Naive B cell (primary cell): ENCODE measurements at regions not wholly inside any gene's neighbourhood (a gene's known extent, or its start where the extent isn't known, plus 50 kb on each side); places are given as distances from the start of the nearest gene placed in this dataset.
A peak's percentile ranks its signal among the peaks of the same experiment; 100 is the strongest.

Experiments
- ATAC-seq, 2 donors: fragments of 150-1000 bp; cut with Tn5 transposase; 2 replicates each; pipeline ENCODE4 v1.10.0; 2021; ENCODE audit warnings: low read depth in 2 of 2, mild to moderate bottlenecking in 2 of 2, moderate library complexity in 2 of 2
- DNase-seq: peaks from one replicate; pipeline ENCODE4 v3.0.0; 2022
- H3K27ac Mint-ChIP-seq, 6 donors: one replicate each; pipeline ENCODE4 v1.8.0; 2020 to 2022; ENCODE audit warnings: mild to moderate bottlenecking in 6 of 6, mixed read lengths in 6 of 6, moderate library complexity in 5 of 6, inconsistent platforms in 2 of 6
- H3K27me3 Mint-ChIP-seq, 3 donors: one replicate each; pipeline ENCODE4 v1.8.0; 2021 to 2022; ENCODE audit warnings: mixed read lengths in 3 of 3, mild to moderate bottlenecking in 1 of 3
- H3K36me3 Mint-ChIP-seq, 2 donors: one replicate each; pipeline ENCODE4 v1.8.0; 2020 to 2022; ENCODE audit warnings: mixed read lengths in 2 of 2, inconsistent platforms in 1 of 2, mild to moderate bottlenecking in 1 of 2
- H3K4me1 Mint-ChIP-seq, 3 donors: one replicate each; pipeline ENCODE4 v1.8.0; 2020 to 2022; ENCODE audit warnings: mixed read lengths in 3 of 3, inconsistent platforms in 1 of 3, mild to moderate bottlenecking in 1 of 3, moderate library complexity in 1 of 3
- H3K4me3 Mint-ChIP-seq, 8 donors: one replicate each; pipeline ENCODE4 v1.8.0; 2020 to 2022; ENCODE audit warnings: mild to moderate bottlenecking in 8 of 8, mixed read lengths in 8 of 8, moderate library complexity in 8 of 8, inconsistent platforms in 2 of 8
- H3K9me3 Mint-ChIP-seq, 7 donors: one replicate each; pipeline ENCODE4 v1.8.0; 2020 to 2022; ENCODE audit warnings: mixed read lengths in 7 of 7, mild to moderate bottlenecking in 5 of 7, inconsistent platforms in 2 of 7, moderate library complexity in 1 of 7

DNA sequence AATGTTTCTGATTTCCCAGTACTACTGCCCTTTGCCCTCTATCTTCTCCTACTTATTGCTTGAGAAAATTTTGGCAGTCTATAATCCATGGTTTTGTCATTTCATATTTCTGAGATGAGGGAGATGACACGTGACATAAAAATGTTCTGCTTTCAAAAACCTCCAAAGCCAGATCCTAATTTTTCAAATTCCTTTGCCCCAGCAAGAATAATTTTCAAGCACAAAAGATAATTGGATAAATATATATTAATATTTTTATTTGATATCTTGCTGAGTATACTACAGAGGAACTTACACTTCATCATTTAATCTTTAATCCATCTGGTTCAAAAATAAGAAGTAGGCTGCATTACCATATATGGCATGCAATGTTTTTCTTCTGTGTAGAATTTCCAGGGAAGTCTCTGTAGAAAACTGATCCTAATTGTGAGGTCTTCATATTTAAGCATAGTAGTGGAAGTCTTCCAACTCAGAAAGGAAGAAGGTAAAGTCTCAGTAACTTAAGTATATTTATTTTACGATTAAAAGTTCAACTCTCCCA lies 1738.8 kb downstream of the EFNA5 start:
- no peaks in the 10 kb centered on the region for H3K36me3 Mint-ChIP-seq
- H3K4me3 Mint-ChIP-seq = no peak overlapping the region
- no peak overlapping the region for H3K27ac Mint-ChIP-seq

DNA sequence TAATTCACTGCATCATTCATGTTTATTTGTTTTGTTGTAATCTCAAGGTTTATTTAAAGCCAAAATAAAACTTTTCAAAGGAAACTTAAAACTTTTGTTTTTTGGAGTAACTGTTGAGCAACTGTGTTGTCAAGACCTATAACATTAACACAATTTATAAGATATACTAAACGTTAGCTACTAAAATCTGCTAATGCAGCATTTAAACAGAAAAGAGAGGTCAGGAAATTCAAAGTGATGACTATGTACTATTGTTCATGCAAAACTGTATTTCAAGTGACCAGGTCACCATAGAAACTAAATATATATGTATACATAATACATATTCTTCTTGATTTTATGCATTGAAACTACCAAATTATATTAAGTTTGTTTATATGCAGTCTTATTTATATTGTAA lies 1740.9 kb downstream of the EFNA5 start:
- H3K4me1 Mint-ChIP-seq = no peaks in the 10 kb centered on the region
- no peaks in the 10 kb centered on the region for H3K27me3 Mint-ChIP-seq

More for the DNA sequence above, 1738.8 kb downstream of the EFNA5 start:
- H3K27me3 Mint-ChIP-seq = no peaks in the 10 kb centered on the region
- H3K4me1 Mint-ChIP-seq = no peaks in the 10 kb centered on the region
- ATAC-seq (no peak), DNase-seq (no peak)
- H3K9me3 Mint-ChIP-seq = peaks cover 0 to 5% (median 3%) of the 10 kb centered on the region in 7 donors

DNA sequence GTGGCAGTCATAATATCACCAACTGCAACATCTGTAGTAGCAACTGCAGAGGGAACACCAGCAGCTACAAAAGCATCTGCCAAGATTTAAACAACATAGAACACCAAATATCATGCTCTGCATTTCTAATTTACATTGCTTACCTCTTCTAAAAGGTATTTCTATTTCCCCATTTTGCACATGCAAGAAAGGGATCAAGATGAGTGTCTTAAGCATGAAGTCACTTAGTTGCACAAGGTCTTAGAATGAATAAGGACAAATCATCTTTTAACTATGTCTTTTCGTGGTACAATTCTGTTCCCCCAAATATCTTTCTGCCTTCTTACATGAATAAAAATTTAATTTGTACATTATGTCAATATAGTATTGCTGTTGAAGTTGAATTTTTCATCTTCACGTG lies 1746.4 kb downstream of the EFNA5 start:
- no peaks in the 10 kb centered on the region for H3K4me1 Mint-ChIP-seq
- H3K27ac Mint-ChIP-seq = no peak overlapping the region
- H3K36me3 Mint-ChIP-seq = no peaks in the 10 kb centered on the region
- no peak for DNase-seq
- no peak overlapping the region for H3K4me3 Mint-ChIP-seq
- H3K9me3 Mint-ChIP-seq = peaks cover 0 to 5% (median 0%) of the 10 kb centered on the region in 7 donors
- ATAC-seq = no peak
- no peaks in the 10 kb centered on the region for H3K27me3 Mint-ChIP-seq

More for the DNA sequence above, 1740.9 kb downstream of the EFNA5 start:
- Mint-ChIP-seq H3K4me3 (no peak overlapping the region), H3K27ac (no peak overlapping the region), H3K9me3 (peaks cover 0 to 5% (median 0%) of the 10 kb centered on the region in 7 donors), H3K36me3 (no peaks in the 10 kb centered on the region)
- ATAC-seq (no peak), DNase-seq (no peak)

DNA sequence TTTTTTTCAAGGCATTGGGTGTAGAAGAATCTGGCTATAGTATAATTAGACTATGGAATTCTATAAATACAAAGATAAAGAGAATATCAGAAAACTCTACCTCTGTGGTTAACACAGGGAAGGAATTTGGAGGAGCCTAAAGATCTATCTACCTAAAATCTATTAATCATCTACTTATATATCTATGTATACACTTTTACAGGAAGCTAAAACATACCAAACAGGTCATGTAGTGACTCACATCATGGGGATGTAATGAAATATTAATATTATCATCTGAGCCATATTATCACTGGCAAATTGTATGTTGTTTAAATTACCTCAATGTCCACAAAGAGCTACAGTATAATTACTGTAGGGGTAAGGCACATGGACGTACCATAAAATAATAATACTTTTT lies 1748.2 kb downstream of the EFNA5 start:
- H3K36me3 Mint-ChIP-seq = no peaks in the 10 kb centered on the region
- no peaks in the 10 kb centered on the region for H3K4me1 Mint-ChIP-seq
- DNase-seq (no peak), ATAC-seq (no peak)
- H3K27ac Mint-ChIP-seq = no peak overlapping the region
- H3K9me3 Mint-ChIP-seq = peaks cover 0 to 10% (median 3%) of the 10 kb centered on the region in 7 donors
- H3K27me3 Mint-ChIP-seq = no peaks in the 10 kb centered on the region
- H3K4me3 Mint-ChIP-seq = no peak overlapping the region

DNA sequence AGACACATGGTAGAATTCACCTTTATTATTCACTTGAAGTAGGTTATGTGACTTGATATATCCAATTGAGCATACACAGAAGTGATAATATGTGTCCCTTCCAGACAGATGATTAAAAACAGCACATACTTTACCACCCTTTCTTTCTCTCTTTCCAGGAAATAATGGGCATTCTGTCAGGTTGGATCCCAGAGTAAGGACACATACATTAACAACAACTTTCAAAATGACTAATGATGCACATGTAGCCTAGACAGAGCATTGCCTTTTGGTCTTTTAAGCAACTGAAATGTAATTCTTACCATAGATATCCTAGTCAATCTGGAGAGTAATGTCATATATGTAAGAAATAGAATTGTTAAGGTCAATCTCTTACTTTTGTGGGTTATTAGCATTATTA lies 1748.7 kb downstream of the EFNA5 start:
- H3K36me3 Mint-ChIP-seq = no peaks in the 10 kb centered on the region
- DNase-seq = no peak
- no peak overlapping the region for H3K27ac Mint-ChIP-seq
- no peaks in the 10 kb centered on the region for H3K27me3 Mint-ChIP-seq
- H3K4me1 Mint-ChIP-seq = no peaks in the 10 kb centered on the region
- peaks cover 0 to 10% (median 3%) of the 10 kb centered on the region in 7 donors for H3K9me3 Mint-ChIP-seq
- ATAC-seq = no peak
- H3K4me3 Mint-ChIP-seq = no peak overlapping the region

DNA sequence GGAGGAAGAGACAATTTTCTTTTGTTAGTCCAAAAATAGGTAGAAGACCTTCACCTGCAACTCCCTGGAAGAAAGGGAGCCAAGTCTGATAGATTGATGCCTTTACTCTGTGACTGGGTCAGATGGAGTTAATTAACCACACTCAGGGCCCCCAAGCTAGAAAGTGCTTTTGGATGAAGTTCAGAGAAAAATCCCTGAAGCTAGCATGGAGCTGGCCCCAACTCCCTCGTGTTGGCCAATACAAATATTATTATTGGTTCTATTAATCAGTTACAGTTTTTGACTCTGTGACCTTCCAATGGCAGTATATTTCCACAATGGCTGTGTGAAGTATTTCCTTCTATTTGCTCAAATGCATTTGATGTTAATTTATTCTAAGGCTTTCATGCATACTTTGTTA lies 1753.5 kb downstream of the EFNA5 start:
- Mint-ChIP-seq H3K27ac (no peak overlapping the region), H3K27me3 (no peaks in the 10 kb centered on the region), H3K4me3 (no peak overlapping the region), H3K36me3 (no peaks in the 10 kb centered on the region), H3K9me3 (peaks cover 0 to 10% (median 3%) of the 10 kb centered on the region in 7 donors), H3K4me1 (no peaks in the 10 kb centered on the region)
- no peak for ATAC-seq
- no peak for DNase-seq

DNA sequence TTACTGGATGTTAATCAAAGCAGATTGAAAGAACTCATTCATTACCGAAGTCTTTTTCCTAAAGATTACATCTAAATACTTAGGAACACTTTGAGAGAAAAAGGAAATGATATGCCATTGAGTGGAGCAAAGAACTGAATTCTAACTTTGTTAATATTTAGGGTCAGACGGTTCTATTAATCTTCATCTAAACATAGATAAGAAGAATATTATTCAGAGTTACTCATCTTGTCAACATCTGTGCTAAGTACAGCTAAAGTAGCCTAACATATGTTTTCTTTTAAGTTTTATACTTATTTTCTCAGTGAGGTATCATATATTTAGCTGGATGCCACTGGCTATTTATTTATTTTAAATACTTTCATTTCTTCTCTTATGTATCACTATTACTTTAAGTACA lies 1763.7 kb downstream of the EFNA5 start:
- peaks cover 0 to 6% (median 0%) of the 10 kb centered on the region in 7 donors for H3K9me3 Mint-ChIP-seq
- H3K27ac Mint-ChIP-seq = no peak overlapping the region
- DNase-seq (no peak), ATAC-seq (no peak)
- no peaks in the 10 kb centered on the region for H3K4me1 Mint-ChIP-seq
- H3K36me3 Mint-ChIP-seq = no peaks in the 10 kb centered on the region
- no peaks in the 10 kb centered on the region for H3K27me3 Mint-ChIP-seq
- no peak overlapping the region for H3K4me3 Mint-ChIP-seq

DNA sequence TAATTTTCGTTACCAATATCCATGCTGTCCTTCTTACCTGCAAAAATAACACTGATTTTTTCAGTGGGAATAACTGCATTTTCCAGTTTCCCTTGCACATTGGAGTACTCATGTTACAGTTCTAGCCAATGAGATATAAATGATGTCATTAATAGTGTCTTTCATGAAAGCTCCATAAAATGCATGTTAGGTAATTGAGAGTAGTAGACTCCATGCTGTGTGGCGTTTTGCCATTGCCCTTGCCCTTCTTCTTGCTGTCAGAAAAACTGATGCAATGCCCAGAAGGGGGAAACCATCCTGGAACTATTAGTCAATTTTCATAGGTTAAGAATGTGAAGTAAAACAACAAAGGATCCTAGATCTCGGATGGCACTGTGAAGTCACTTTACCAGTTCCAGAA lies 1765.3 kb downstream of the EFNA5 start:
- Mint-ChIP-seq H3K4me1 (no peaks in the 10 kb centered on the region), H3K27ac (no peak overlapping the region), H3K4me3 (no peak overlapping the region), H3K36me3 (no peaks in the 10 kb centered on the region), H3K9me3 (peaks cover 0 to 6% (median 1%) of the 10 kb centered on the region in 7 donors), H3K27me3 (no peaks in the 10 kb centered on the region)
- ATAC-seq = no peak
- no peak for DNase-seq

DNA sequence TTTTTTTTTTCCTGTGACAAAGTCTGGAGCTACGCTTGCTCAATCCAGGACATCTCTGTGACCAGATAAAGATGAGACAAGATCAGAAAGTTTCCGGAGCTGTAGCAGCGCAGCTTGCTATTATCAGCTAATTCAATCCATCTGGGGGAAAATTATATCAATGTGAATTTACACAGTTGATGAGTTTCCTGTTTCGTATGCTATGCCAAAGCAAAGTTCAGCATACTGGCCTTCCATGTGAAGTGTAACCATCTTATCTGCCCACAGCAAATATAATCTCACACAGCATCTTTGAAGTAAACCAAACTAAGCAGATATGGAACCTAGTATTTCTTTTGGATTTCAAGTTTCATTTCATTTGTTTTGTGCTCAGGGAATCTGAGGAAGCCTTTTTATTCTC lies 1767.7 kb downstream of the EFNA5 start:
- Mint-ChIP-seq H3K27me3 (no peaks in the 10 kb centered on the region), H3K4me3 (no peak overlapping the region), H3K4me1 (no peaks in the 10 kb centered on the region), H3K9me3 (peaks cover 0 to 7% (median 2%) of the 10 kb centered on the region in 7 donors), H3K27ac (no peak overlapping the region), H3K36me3 (no peaks in the 10 kb centered on the region)
- no peak for DNase-seq
- no peak for ATAC-seq

DNA sequence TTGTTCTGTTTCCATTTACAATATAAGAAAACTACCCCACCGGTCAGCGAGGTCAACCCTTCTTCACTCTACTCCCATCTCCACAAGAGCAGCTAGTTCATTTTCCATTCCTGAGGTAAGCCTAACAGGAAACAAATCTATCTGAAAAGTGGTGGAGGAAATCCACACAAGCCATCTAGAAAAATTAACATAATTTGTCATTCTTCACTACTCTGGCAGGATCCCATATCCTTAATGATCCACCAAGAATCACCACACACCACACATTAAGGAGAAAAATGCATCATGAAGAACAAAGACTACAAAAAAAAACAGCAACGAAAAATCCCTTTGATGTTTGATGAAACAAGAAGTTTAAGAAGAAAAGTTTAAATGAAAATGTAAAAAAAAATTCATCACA lies 1771.0 kb downstream of the EFNA5 start:
- no peak for ATAC-seq
- Mint-ChIP-seq H3K4me1 (no peaks in the 10 kb centered on the region), H3K4me3 (no peak overlapping the region), H3K36me3 (no peaks in the 10 kb centered on the region), H3K9me3 (peaks cover 0 to 7% (median 1%) of the 10 kb centered on the region in 7 donors), H3K27ac (peak overlapping the region in 1 of 6 donors; percentile 15), H3K27me3 (no peaks in the 10 kb centered on the region)
- no peak for DNase-seq

DNA sequence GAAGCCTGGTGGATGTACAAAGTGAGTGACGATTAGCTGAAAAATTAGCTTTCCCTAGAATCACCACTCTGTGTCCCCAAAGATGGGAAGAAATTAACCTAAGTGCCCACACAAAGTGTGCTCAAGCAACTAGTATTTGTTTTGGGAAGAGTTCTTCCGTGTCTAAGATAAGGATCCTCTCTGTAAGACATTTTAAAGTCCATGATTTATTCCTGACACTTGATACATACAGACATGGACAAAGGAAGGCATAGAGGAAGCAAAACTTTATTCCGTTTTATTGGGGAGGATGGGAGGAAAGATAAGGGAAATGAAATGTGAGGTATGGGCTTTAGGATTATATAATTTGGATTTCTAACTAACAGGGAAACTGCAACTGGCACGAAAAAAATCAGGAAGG lies 1772.6 kb downstream of the EFNA5 start:
- Mint-ChIP-seq H3K27me3 (no peaks in the 10 kb centered on the region), H3K9me3 (peaks cover 0 to 7% (median 1%) of the 10 kb centered on the region in 7 donors), H3K4me3 (no peak overlapping the region), H3K4me1 (no peaks in the 10 kb centered on the region), H3K36me3 (no peaks in the 10 kb centered on the region), H3K27ac (no peak overlapping the region)
- DNase-seq (no peak), ATAC-seq (no peak)

DNA sequence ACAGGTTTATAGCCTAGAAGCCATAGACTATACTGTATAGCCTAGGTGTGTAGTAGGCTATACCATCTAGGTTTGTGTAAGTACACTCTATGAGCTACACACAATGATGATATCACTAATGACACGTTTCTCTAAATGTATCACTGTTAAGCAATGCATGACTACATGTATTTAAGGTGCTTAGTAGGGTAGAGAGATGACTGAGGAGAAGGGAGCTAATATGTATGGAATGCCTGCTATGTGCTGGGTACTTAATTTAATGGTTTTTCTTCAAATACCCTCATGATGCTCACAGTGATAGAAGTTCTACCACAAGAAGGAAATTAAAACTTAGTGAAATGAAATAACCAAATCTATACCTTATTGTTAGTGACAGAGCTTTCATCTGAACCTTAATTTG lies 1785.5 kb downstream of the EFNA5 start:
- Mint-ChIP-seq H3K9me3 (peaks cover 0 to 5% (median 3%) of the 10 kb centered on the region in 7 donors), H3K27me3 (no peaks in the 10 kb centered on the region), H3K4me3 (no peak overlapping the region), H3K36me3 (no peaks in the 10 kb centered on the region), H3K27ac (no peak overlapping the region), H3K4me1 (no peaks in the 10 kb centered on the region)
- ATAC-seq = no peak
- DNase-seq = no peak

DNA sequence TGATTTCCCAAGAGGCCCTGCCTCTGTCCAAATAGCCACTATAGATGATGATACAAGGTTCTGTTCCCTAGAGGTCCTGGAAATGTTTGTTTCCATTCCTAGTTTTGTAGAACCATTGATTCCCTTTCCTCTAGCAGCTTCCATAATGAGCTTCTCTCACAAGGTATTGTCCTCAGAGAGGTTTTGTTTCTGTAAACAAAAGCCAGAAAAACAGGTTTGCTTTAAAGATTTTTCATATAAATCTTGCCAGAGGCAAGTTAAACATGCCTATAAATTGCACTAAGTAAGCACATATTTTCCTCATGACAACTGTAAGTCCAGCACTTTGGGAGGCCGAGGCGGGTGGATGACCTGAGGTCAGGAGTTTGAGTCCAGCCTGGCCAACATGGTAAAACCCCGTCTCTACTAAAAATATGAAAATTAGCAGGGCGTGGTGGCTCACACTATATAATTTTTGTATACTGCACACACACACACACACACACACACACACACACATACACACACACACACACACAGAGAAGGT lies 1787.7 kb downstream of the EFNA5 start:
- peaks cover 0 to 6% (median 3%) of the 10 kb centered on the region in 7 donors for H3K9me3 Mint-ChIP-seq
- DNase-seq = no peak
- no peak overlapping the region for H3K4me3 Mint-ChIP-seq
- ATAC-seq = no peak
- H3K27me3 Mint-ChIP-seq = no peaks in the 10 kb centered on the region
- no peak overlapping the region for H3K27ac Mint-ChIP-seq
- no peaks in the 10 kb centered on the region for H3K36me3 Mint-ChIP-seq
- H3K4me1 Mint-ChIP-seq = no peaks in the 10 kb centered on the region

DNA sequence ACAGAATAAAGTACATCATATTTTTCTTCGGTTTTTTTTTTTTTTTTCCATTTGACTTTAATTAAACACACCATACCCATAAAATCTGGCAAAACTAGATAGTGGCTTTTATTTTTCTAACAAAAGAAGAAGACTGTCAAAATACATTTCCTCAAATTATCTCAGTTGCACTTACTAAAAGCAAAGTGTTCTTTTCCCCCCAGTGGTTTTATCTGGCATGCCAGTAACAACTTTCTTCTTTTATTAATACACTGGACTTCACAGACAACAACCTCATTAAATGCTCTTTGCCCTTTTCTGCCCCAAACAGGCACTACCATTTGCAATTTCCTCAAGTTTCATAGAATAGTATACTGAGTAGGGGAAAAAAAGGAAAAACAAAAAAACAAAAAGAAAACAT lies 1792.3 kb downstream of the EFNA5 start:
- ATAC-seq (no peak), DNase-seq (no peak)
- Mint-ChIP-seq H3K27me3 (no peaks in the 10 kb centered on the region), H3K27ac (no peak overlapping the region), H3K36me3 (no peaks in the 10 kb centered on the region), H3K4me3 (no peak overlapping the region), H3K4me1 (no peaks in the 10 kb centered on the region), H3K9me3 (peaks cover 0 to 2% (median 0%) of the 10 kb centered on the region in 7 donors)

DNA sequence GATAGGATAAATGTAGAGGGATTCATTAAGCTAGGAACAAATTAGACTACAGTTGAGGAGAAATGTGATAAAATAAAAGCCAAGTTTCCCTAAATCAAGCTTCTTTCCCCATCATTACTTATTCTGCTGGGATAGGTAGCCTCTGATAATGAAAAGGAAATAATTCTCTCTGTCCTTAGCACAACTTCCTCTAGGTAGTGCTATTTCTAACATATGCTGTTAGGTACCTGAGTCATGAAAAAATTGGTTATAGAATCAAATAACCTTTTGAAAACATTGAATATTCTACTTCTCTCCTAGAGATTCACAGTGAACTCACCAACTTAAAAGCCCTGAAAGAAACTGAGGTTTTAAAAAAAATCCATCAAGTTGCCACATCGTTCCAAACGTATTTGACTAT lies 1793.1 kb downstream of the EFNA5 start:
- DNase-seq (no peak), ATAC-seq (no peak)
- Mint-ChIP-seq H3K36me3 (no peaks in the 10 kb centered on the region), H3K4me3 (no peak overlapping the region), H3K4me1 (no peaks in the 10 kb centered on the region), H3K9me3 (peaks cover 0 to 6% (median 2%) of the 10 kb centered on the region in 7 donors), H3K27me3 (no peaks in the 10 kb centered on the region), H3K27ac (no peak overlapping the region)
